Upper lobe of left lung (tissue), 6 donors: ENCODE measurements at regions not wholly inside any gene's neighbourhood (a gene's known extent, or its start where the extent isn't known, plus 50 kb on each side); places are given as distances from the start of the nearest gene placed in this dataset.

Experiments
- ATAC-seq, 2 donors: fragments of 200-7000 bp; cut with Tn5 transposase; one replicate each; pipeline ENCODE4 v1.9.1; 2022; ENCODE audit warnings: mild to moderate bottlenecking in 2 of 2, moderate library complexity in 2 of 2; ENCODE audit not compliant: low FRiP score in 2 of 2
- DNase-seq, 2 donors: peaks; one replicate each; pipeline ENCODE4 v3.0.0-alpha.2; 2019 to 2020
- H3K27ac ChIP-seq, 4 donors: fragments of 200-600 bp; sonication (generic); one replicate each; pipeline ENCODE4 v1.5.1; 2016 to 2019
- H3K27me3 ChIP-seq, 4 donors: fragments of 200-600 bp; sonication (generic); one replicate each; pipeline ENCODE4 v1.5.1; 2017 to 2019
- H3K36me3 ChIP-seq, 4 donors: fragments of 200-600 bp; sonication (generic); one replicate each; pipeline ENCODE4 v1.5.1; 2016 to 2019
- H3K4me1 ChIP-seq, 4 donors: fragments of 200-600 bp; sonication (generic); one replicate each; pipeline ENCODE4 v1.5.1; 2018 to 2019
- H3K4me3 ChIP-seq, 4 donors: fragments of 200-600 bp; sonication (generic); one replicate each; pipeline ENCODE4 v1.5.1; 2017 to 2019; ENCODE audit warnings: mild to moderate bottlenecking in 2 of 4, moderate library complexity in 1 of 4
- H3K9me3 ChIP-seq, 4 donors: fragments of 200-600 bp; sonication (generic); one replicate each; pipeline ENCODE4 v1.5.1; 2018 to 2019
- EP300 ChIP-seq, 4 donors: sonication (generic); formaldehyde crosslinking; IDR thresholded peaks; one replicate each; pipeline ENCODE4 v1.5.1; 2017; ENCODE audit warnings: antibody characterized with exemption in 4 of 4, control low read depth in 2 of 4
- POLR2A ChIP-seq, 4 donors: fragments of 450-650 bp; IDR thresholded peaks; one replicate each; pipeline ENCODE4 v1.5.1; 2016 to 2017; ENCODE audit warnings: antibody characterized with exemption in 4 of 4, mild to moderate bottlenecking in 2 of 4
- POLR2AphosphoS5 ChIP-seq, 2 donors: sonication (generic); formaldehyde crosslinking; IDR thresholded peaks; one replicate each; pipeline ENCODE4 v1.5.1; 2017; ENCODE audit warnings: antibody characterized with exemption in 2 of 2
- WGBS, 2 donors: methylation state at CpG; one replicate each; pipeline ENCODE4 v1.1.5; 2017 to 2018; 5-methylcytosine and 5-hydroxymethylcytosine counted together
- TF ChIP-seq, protein P1 (sequence below), 6 experiments: fragments of 450-650 bp in 4 of 6; fragments of 200-600 bp in 2 of 6; sonication (generic) in 2 of 6; IDR thresholded peaks; one replicate each; pipeline ENCODE4 v1.5.1; 2016 to 2019; ENCODE audit warnings: antibody characterized with exemption in 6 of 6
- donor health status: DM: no; HTN: no; CAD: no; lungs with moderate emphysema.
- donor health status: DM: no; HTN: yes; CAD: no; lungs with severe emphysema.

DNA sequence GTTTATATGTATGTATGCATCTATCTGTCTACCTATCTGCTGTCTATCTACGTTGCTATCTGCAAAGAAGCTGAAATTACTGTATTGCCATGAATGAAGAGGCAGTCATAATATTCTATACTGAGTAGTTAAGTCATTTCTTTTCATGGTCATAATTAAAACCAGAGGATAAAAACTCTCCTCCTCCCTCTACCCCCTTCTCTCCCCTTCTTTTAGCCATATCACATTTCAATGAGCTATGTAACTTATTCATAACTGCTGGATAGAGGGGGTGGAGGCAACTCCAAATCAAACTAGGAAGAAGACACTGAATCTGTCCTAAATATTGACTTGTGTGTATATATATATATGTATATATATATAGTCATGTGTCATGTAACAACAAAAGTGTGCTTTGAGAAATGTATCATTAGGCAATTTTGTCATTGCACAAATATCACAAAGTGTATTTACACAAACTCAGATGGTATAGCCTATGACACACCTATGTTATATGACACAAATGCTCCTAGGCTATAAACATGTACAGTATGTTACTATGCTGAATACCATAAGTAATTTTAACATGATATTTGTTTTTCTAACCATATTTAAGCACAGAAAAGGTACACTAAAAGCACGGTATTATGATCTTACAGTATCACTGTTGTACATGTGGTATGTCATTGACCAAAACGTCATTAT is 229.7 kb upstream of the KCNMB2 start:
- no peak overlapping the region for H3K27ac ChIP-seq
- no peaks in the 10 kb centered on the region for H3K36me3 ChIP-seq
- no peaks in the 10 kb centered on the region for H3K4me1 ChIP-seq
- WGBS, 2 donors, result 55 to 73% methylated on average over 3 of the region's 3 CpGs
- no peak for ATAC-seq
- H3K27me3 ChIP-seq, result no peaks in the 10 kb centered on the region
- TF ChIP-seq POLR2A (IDR thresholded peaks at IDR 0.05), result no peak
- no peak for TF ChIP-seq EP300 (IDR thresholded peaks at IDR 0.05)
- no peak for TF ChIP-seq POLR2AphosphoS5 (IDR thresholded peaks at IDR 0.05)
- TF ChIP-seq, protein P1, sequence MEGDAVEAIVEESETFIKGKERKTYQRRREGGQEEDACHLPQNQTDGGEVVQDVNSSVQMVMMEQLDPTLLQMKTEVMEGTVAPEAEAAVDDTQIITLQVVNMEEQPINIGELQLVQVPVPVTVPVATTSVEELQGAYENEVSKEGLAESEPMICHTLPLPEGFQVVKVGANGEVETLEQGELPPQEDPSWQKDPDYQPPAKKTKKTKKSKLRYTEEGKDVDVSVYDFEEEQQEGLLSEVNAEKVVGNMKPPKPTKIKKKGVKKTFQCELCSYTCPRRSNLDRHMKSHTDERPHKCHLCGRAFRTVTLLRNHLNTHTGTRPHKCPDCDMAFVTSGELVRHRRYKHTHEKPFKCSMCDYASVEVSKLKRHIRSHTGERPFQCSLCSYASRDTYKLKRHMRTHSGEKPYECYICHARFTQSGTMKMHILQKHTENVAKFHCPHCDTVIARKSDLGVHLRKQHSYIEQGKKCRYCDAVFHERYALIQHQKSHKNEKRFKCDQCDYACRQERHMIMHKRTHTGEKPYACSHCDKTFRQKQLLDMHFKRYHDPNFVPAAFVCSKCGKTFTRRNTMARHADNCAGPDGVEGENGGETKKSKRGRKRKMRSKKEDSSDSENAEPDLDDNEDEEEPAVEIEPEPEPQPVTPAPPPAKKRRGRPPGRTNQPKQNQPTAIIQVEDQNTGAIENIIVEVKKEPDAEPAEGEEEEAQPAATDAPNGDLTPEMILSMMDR (IDR thresholded peaks at IDR 0.05), result no peak
- no peaks in the 10 kb centered on the region for H3K9me3 ChIP-seq
- DNase-seq, result no peak
- H3K4me3 ChIP-seq, result no peak overlapping the region

DNA sequence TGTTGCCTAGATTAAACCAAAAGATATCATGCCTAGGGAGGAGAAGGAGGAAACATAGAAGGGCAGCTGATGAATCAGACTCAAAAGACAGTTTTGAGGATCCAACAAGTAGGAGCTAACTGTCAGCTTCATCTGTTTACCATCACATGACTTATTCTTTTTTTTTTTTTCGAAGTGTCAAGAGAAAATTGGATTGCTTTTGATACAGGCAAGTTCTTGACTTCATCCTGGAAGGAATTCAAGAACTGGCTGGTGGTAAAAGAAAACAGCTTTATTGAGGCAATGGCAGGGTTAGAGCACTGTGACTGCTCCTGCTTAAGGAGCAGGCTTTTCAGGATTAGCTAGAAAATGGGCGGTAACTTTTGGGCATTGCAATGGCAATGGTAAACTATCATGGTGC is 227.5 kb upstream of the KCNMB2 start:
- H3K27ac ChIP-seq, result no peak overlapping the region

GRCh38 chr3:178310949-178311348 is 225.3 kb upstream of the KCNMB2 start:
- H3K27me3 ChIP-seq, result no peaks in the 10 kb centered on the region
- no peak for ATAC-seq
- H3K4me3 ChIP-seq, result no peak overlapping the region
- H3K4me1 ChIP-seq, result no peaks in the 10 kb centered on the region
- H3K36me3 ChIP-seq, result no peaks in the 10 kb centered on the region
- no peak for DNase-seq
- H3K27ac ChIP-seq, result no peak overlapping the region
- TF ChIP-seq POLR2A (IDR thresholded peaks at IDR 0.05) (no peak), POLR2AphosphoS5 (IDR thresholded peaks at IDR 0.05) (no peak), EP300 (IDR thresholded peaks at IDR 0.05) (no peak)
- TF ChIP-seq, protein P1 (IDR thresholded peaks at IDR 0.05), result no peak
- no peaks in the 10 kb centered on the region for H3K9me3 ChIP-seq

More for the DNA sequence above, 227.5 kb upstream of the KCNMB2 start:
- Histone ChIP-seq H3K27me3 (no peaks in the 10 kb centered on the region), H3K4me1 (no peaks in the 10 kb centered on the region), H3K9me3 (no peaks in the 10 kb centered on the region), H3K4me3 (no peak overlapping the region), H3K36me3 (no peaks in the 10 kb centered on the region)
- no peak for ATAC-seq
- 83 to 84% methylated on average over 2 of the region's 2 CpGs for WGBS, 2 donors
- TF ChIP-seq, protein P1 (IDR thresholded peaks at IDR 0.05), result no peak
- no peak for TF ChIP-seq EP300 (IDR thresholded peaks at IDR 0.05)
- no peak for TF ChIP-seq POLR2AphosphoS5 (IDR thresholded peaks at IDR 0.05)
- TF ChIP-seq POLR2A (IDR thresholded peaks at IDR 0.05), result no peak
- no peak for DNase-seq

GRCh38 chr3:178313716-178314115 is 222.5 kb upstream of the KCNMB2 start:
- Histone ChIP-seq H3K27ac (no peak overlapping the region), H3K27me3 (no peaks in the 10 kb centered on the region), H3K36me3 (no peaks in the 10 kb centered on the region), H3K4me1 (no peaks in the 10 kb centered on the region), H3K9me3 (no peaks in the 10 kb centered on the region), H3K4me3 (no peak overlapping the region)
- DNase-seq (no peak), ATAC-seq (no peak)
- WGBS, 2 donors, result 100% methylated on average over 1 of the region's 1 CpG
- TF ChIP-seq, protein P1 (IDR thresholded peaks at IDR 0.05), result no peak
- TF ChIP-seq POLR2A (IDR thresholded peaks at IDR 0.05), result no peak
- TF ChIP-seq EP300 (IDR thresholded peaks at IDR 0.05), result no peak
- TF ChIP-seq POLR2AphosphoS5 (IDR thresholded peaks at IDR 0.05), result no peak

- no peak overlapping the region for H3K4me3 ChIP-seq
- no peaks in the 10 kb centered on the region for H3K9me3 ChIP-seq
- no peak for ATAC-seq
- 91 to 95% methylated on average over 4 of the region's 4 CpGs for WGBS, 2 donors
- no peaks in the 10 kb centered on the region for H3K36me3 ChIP-seq
- no peaks in the 10 kb centered on the region for H3K27me3 ChIP-seq
- TF ChIP-seq POLR2AphosphoS5 (IDR thresholded peaks at IDR 0.05) (no peak), EP300 (IDR thresholded peaks at IDR 0.05) (no peak), POLR2A (IDR thresholded peaks at IDR 0.05) (no peak)
- TF ChIP-seq, protein P1 (IDR thresholded peaks at IDR 0.05), result no peak
- no peak overlapping the region for H3K27ac ChIP-seq
- peaks cover 0 to 9% (median 3%) of the 10 kb centered on the region in 4 donors for H3K4me1 ChIP-seq
- DNase-seq, result no peak
Measured at GRCh38 chr3:178318340-178318739, 217.9 kb upstream of the KCNMB2 start.
